ENCODE measurements at regions not wholly inside any gene's neighbourhood (a gene's known extent, or its start where the extent isn't known, plus 50 kb on each side); places are given as distances from the start of the nearest gene placed in this dataset.

- H3K27me3 ChIP-seq (ENCODE audit: control insufficient read depth in 3 of 3, insufficient read depth in 3 of 3, low read length in 2 of 3): peaks cover 0 to 23% (median 12%) of the 10 kb centered on the region in 3 donors
- no peak for TF ChIP-seq CTCF (IDR thresholded peaks at IDR 0.05; ENCODE audit: control extremely low read depth, extremely low read depth)
- H3K27ac ChIP-seq (ENCODE audit: low read depth in 1 of 2, low read length in 1 of 2): no peak overlapping the region
- H3K4me3 ChIP-seq: no peak overlapping the region
- 69 to 75% methylated on average over 4 of the region's 4 CpGs for WGBS, 2 donors
- H3K9ac ChIP-seq (ENCODE audit: insufficient read depth in 1 of 2, low read length in 2 of 2): no peak overlapping the region
- DNase-seq: peak; percentile 28 to 86 (median 82)
- H3K9me3 ChIP-seq (ENCODE audit: control insufficient read depth in 4 of 4, insufficient read depth in 3 of 4, low read length in 3 of 4): no peaks in the 10 kb centered on the region
- ATAC-seq (ENCODE audit: insufficient read depth, low FRiP score): no peak
- H3K36me3 ChIP-seq (ENCODE audit: control insufficient read depth in 4 of 4, insufficient read depth in 4 of 4, low read length in 4 of 4): no peaks in the 10 kb centered on the region
- peaks cover 0 to 11% (median 0%) of the 10 kb centered on the region in 5 donors for H3K4me1 ChIP-seq (ENCODE audit: control insufficient read depth in 5 of 5, insufficient read depth in 5 of 5, low read length in 5 of 5)
These were observed 334.9 kb downstream of the NKX6-1 start for GRCh38 chr4:84164201-84164600.

- no peak for ATAC-seq (ENCODE audit: insufficient read depth, low FRiP score)
- no peak for TF ChIP-seq CTCF (IDR thresholded peaks at IDR 0.05; ENCODE audit: control extremely low read depth, extremely low read depth)
- H3K36me3 ChIP-seq (ENCODE audit: control insufficient read depth in 4 of 4, insufficient read depth in 4 of 4, low read length in 4 of 4): no peaks in the 10 kb centered on the region
- peaks cover 3 to 37% (median 24%) of the 10 kb centered on the region in 3 donors for H3K27me3 ChIP-seq (ENCODE audit: control insufficient read depth in 3 of 3, insufficient read depth in 3 of 3, low read length in 2 of 3)
- peaks cover 0 to 17% (median 4%) of the 10 kb centered on the region in 5 donors for H3K4me1 ChIP-seq (ENCODE audit: control insufficient read depth in 5 of 5, insufficient read depth in 5 of 5, low read length in 5 of 5)
- DNase-seq: peak; percentile 24 to 44 (median 30)
- no peak overlapping the region for H3K9ac ChIP-seq (ENCODE audit: insufficient read depth in 1 of 2, low read length in 2 of 2)
- H3K9me3 ChIP-seq (ENCODE audit: control insufficient read depth in 4 of 4, insufficient read depth in 3 of 4, low read length in 3 of 4): no peaks in the 10 kb centered on the region
- H3K4me3 ChIP-seq: no peak overlapping the region
- WGBS, 2 donors: 28% methylated on average over 5 of the region's 5 CpGs
- no peak overlapping the region for H3K27ac ChIP-seq (ENCODE audit: low read depth in 1 of 2, low read length in 1 of 2)
These were observed 339.3 kb downstream of the NKX6-1 start for GRCh38 chr4:84159762-84160161.

- no peaks in the 10 kb centered on the region for H3K36me3 ChIP-seq (ENCODE audit: control insufficient read depth in 4 of 4, insufficient read depth in 4 of 4, low read length in 4 of 4)
- ATAC-seq (ENCODE audit: insufficient read depth, low FRiP score) (no peak), DNase-seq (no peak)
- H3K4me1 ChIP-seq (ENCODE audit: control insufficient read depth in 5 of 5, insufficient read depth in 5 of 5, low read length in 5 of 5): peaks cover 0 to 11% (median 4%) of the 10 kb centered on the region in 5 donors
- 35 to 64% methylated on average over 5 of the region's 5 CpGs for WGBS, 2 donors
- no peaks in the 10 kb centered on the region for H3K9me3 ChIP-seq (ENCODE audit: control insufficient read depth in 4 of 4, insufficient read depth in 3 of 4, low read length in 3 of 4)
- no peak overlapping the region for H3K27ac ChIP-seq (ENCODE audit: low read depth in 1 of 2, low read length in 1 of 2)
- H3K4me3 ChIP-seq: no peak overlapping the region
- no peak overlapping the region for H3K9ac ChIP-seq (ENCODE audit: insufficient read depth in 1 of 2, low read length in 2 of 2)
- TF ChIP-seq CTCF (IDR thresholded peaks at IDR 0.05; ENCODE audit: control extremely low read depth, extremely low read depth): no peak
- peaks cover 3 to 37% (median 29%) of the 10 kb centered on the region in 3 donors for H3K27me3 ChIP-seq (ENCODE audit: control insufficient read depth in 3 of 3, insufficient read depth in 3 of 3, low read length in 2 of 3)
These were observed 340.4 kb downstream of the NKX6-1 start for GRCh38 chr4:84158670-84159069.

GRCh38 chr4:84151574-84151973 lies 347.5 kb downstream of the NKX6-1 start:
- 82 to 89% methylated on average over 2 of the region's 2 CpGs for WGBS, 2 donors
- H3K4me1 ChIP-seq (ENCODE audit: control insufficient read depth in 5 of 5, insufficient read depth in 5 of 5, low read length in 5 of 5): no peaks in the 10 kb centered on the region

More at GRCh38 chr4:84151574-84151973, 347.5 kb downstream of the NKX6-1 start:
- H3K9ac ChIP-seq (ENCODE audit: insufficient read depth in 1 of 2, low read length in 2 of 2): no peak overlapping the region
- no peak for TF ChIP-seq CTCF (IDR thresholded peaks at IDR 0.05; ENCODE audit: control extremely low read depth, extremely low read depth)
- no peak overlapping the region for H3K27ac ChIP-seq (ENCODE audit: low read depth in 1 of 2, low read length in 1 of 2)
- ATAC-seq (ENCODE audit: insufficient read depth, low FRiP score): no peak
- no peaks in the 10 kb centered on the region for H3K36me3 ChIP-seq (ENCODE audit: control insufficient read depth in 4 of 4, insufficient read depth in 4 of 4, low read length in 4 of 4)
- no peak for DNase-seq
- no peak overlapping the region for H3K4me3 ChIP-seq
- peaks cover 0 to 7% (median 5%) of the 10 kb centered on the region in 3 donors for H3K27me3 ChIP-seq (ENCODE audit: control insufficient read depth in 3 of 3, insufficient read depth in 3 of 3, low read length in 2 of 3)
- H3K9me3 ChIP-seq (ENCODE audit: control insufficient read depth in 4 of 4, insufficient read depth in 3 of 4, low read length in 3 of 4): no peaks in the 10 kb centered on the region

Measured in lung (tissue), 11 donors.